ENCODE measurements at regions not wholly inside any gene's neighbourhood (a gene's known extent, or its start where the extent isn't known, plus 50 kb on each side); places are given as distances from the start of the nearest gene placed in this dataset.
"Not testable (repeated sequence)": the region's sequence is repeated elsewhere in the genome, so short reads cannot be mapped to it uniquely, and the experiment has no call there.

DNA sequence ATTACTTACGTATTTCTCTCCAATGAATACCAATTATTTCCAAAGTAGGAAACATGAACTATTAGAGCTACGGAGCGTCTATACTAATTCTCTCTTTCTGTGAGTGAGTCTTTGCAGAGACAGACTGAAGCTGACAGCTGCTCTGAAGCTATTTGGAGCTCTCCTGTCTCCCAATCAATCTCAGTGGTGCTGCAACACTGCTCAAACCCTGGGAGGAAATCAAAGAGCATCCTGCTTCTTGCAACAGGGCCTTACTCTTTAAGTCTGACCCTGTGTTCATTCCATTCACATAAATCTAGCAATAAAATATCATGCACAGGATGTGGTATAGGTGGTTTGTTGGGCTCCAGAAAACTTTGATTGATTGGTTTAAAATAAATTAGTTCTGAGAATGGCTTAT is 685.7 kb upstream of the IGFBP3 start:
- DNase-seq = no peak

DNA sequence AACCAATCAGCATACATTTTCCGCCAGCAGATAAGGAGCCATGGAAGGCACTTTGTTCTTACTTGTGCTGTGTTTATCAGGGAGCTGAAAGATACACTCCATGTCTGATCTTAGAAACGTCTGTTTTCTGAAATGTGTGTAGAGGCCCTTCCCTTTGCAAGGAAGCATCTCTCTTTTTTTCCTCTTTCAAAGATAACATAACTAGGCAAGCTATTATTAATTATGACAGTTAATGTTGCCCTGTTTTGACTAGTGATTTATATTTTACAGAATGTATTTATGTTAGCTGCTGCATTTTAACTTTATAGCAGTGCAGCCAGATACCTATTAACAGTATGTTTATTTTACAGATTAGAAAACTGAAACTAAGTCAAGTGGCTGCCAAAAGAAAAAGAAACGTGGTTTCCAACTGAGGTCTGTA is 683.2 kb upstream of the IGFBP3 start:
- no peak for DNase-seq

- no peak for DNase-seq
Observed at GRCh38 chr7:46603780-46604179, 682.7 kb upstream of the IGFBP3 start.

DNA sequence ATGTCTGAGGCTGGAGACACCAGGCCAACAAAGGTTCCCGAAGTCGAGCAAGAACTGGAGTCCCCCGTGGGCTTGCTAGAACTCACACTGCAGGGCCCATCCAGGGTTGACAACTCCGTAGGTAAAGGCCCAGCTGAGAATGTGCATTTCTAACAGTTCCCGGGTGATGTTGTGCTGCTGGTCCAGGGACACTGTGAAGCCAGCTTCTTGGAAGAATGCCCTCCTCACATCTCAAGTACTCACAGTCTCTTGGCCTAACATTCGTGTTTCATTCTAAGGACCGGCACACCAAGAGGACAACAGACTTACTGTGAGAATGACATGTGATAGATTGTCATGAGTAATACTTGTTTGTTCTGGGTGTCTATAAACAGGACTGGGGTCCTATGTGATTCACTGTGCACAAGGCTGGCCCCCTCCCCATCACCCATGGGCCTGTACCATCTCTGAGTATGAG is 682.3 kb upstream of the IGFBP3 start:
- no peak for DNase-seq

DNA sequence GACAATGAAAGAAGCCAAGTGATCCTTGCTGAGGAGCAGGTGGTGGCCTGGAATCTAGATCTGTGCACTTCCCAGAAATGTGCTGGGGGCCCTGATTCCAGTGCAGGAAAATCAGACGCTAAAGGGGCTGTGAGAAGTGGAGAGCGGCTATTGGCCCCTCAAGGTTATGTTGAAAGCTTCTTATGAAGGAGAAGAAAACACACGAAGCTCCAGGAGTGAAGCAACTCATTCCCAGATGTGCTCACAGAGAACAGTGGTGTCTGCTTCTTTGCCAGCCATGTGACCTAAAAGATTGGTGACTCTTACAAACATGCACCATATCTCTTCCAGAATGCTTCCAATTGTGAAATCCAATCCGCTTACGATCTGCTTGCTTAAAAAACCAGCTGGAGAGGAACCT is 679.3 kb upstream of the IGFBP3 start:
- DNase-seq = no peak

DNA sequence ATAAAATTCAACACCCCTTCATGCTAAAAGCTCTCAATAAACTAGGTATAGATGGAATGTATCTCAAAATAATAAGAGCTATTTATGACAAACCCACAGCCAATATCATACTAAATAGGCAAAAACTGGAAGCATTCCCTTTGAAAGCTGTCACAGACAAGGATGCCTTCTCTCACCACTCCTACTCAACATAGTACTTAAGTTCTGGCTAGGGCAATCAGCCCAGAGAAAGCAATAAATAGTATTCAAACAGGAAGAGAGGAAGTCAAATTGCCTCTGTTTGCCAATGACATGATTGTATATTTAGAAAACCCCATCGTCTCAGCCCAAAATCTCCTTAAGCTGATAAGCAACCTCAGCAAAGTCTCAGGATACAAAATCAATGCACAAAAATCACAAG is 673.8 kb upstream of the IGFBP3 start:
- DNase-seq = not testable (repeated sequence)

DNA sequence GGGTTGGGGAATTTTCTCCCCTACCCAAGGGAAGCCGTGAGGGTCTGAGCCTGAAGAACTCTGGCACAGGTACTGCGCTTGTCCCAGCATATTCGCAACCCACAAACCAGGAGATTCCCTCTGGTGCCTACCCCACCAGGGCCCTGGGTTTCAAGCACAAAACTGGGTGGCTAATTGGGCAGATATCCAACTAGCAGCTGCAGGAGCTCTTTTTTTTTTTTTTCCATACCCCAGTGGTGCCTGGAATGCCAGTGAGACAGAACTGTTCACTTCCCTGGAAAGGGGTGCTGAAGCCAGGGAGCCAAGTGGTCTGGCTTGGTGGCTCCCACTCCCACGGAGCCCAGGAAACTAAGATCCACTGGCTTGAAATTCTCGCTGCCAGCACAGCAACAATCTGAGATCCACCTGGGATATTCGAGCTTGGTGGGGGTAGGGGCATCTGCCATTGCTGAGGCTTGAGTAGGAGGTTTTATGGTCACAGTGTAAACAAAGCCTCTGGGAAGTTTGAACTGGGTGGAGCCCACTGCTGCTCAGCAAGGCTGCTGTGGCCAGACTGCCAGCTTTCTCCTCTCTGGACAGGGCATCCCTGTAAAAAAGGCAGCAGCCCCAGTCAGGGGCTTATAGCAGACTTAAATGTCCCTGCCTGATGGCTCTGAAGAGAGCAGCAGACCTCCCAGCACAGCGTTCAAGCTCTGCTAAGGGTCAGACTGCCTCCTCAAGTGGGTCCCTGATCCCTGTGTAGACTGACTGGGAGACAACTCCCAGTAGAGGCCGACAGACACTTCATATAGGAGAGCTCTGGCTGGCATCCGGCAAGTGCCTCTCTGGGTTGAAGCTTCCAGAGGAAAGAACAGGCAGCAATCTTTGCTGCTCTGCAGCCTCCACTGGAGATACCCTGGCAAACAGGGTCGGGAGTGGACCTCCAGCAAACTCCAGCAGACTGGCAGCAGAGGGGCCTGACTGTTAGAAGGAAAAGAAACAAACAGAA is 670.1 kb upstream of the IGFBP3 start:
- not testable (repeated sequence) for DNase-seq

DNA sequence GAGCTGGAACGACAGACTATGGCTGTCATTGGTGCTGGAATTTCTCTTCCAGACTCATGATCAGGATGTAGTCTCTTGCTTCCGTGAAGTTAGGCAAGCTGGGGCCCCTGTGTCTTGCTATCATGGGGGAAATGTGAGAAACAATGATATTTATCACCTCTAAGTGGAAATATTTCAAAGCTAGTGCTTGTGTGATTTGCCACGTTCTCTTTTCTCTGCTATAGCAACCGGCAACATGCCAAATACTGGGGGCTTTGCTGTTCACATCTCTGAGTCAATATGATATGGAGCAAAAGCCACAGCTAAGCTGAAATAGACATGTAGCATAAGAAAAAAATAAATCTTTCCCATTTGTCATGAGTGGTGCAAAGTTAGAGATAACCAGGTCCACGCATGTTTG is 668.2 kb upstream of the IGFBP3 start:
- DNase-seq = no peak

- no peak for DNase-seq
Observed at GRCh38 chr7:46586406-46586805, 665.3 kb upstream of the IGFBP3 start.

DNA sequence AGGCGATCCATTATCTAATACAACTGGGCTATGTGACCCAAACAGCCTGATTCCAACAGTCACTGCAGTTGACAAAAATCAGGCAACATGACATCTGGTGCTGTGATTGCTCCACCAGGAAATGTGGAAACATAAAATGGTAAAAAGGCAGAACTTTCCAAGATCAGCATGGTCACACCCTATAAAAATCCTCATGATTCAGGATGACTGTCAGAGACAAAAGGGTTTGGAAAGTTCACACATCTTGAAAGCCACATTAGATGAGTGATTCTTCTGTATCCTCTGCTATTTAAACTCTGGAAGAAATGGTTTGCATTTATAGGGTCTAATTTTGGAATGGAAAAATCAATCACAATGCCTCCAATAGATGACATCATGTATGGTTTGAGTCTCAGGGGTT is 662.6 kb upstream of the IGFBP3 start:
- no peak for DNase-seq

DNA sequence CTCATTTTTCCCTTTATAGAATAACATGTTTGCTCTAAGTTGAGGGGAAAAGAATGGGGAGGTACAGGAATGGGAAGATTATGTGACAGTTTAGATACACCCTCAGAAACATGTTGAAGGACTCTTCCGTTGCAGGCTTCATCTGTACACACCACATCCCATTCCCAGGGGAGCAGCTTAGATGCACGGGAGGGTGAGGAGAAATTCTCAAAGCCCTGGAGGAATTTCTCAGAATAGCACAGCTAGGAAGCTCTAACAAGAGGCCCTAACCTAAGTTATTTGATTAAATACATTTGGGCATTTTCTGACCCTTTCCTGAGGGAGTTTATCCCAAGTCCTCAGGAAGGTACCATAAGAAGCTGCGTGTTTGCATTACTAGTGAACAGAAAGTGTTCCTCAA is 660.2 kb upstream of the IGFBP3 start:
- DNase-seq = no peak

DNA sequence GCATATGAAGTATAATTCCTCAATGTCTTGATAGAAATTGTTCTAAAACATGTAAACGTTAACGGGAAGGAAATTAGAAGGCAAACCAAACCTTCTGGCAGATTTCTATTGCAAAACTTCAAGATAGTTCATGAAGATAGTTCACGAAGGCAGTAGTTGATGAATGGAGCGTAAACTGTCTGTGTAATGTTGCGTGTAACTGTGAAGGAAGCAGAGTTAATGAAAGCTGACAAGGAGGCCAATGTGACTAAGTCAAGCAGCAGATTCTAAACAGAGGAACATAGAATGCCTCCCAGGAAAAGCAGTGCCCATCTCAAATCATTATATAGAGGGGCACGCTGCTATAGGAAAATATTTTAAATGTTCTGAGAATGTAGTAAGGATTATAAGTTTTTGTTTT is 659.7 kb upstream of the IGFBP3 start:
- no peak for DNase-seq

DNA sequence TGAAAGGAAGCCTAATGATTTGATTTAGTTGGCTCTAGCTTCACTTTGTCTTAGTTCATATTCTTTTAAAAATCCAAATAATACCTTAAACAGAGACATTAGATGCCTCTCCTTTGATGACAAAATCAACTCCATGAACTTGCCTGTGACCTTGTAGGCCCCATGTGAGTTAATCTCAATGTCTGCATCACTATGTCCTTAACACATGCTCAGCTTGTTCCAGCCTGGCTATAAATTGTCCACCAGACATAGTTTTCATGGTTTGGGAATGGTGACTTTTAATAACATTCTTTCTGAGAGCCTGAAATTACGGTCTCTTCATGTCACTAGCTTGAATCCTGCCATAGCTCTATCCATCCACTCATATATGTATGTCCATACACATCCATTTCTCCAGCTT is 656.3 kb upstream of the IGFBP3 start:
- DNase-seq = no peak

DNA sequence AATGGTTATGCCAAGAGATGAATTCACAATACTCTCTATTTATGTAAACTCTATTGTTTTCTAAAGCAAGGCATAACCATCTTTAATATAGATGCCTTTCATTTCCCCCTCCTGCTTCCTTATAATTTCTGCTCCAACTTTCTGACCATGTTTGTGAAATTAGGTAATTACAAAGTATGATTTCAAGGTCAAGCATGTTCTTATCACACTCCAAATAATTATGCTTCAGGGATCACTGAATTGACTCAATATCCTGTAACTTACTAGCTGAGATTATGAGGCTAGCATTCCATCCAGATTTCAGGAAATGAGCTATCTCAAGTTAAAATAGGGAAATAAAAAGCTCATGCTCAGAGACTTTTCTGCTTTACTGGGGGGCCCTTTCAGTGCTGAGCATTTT is 655.9 kb upstream of the IGFBP3 start:
- DNase-seq = no peak

GRCh38 chr7:46572691-46573090 is 651.6 kb upstream of the IGFBP3 start:
- DNase-seq = no peak

GRCh38 chr7:46571996-46572395 is 650.9 kb upstream of the IGFBP3 start:
- no peak for DNase-seq

GRCh38 chr7:46569133-46569465 is 648.0 kb upstream of the IGFBP3 start:
- no peak for DNase-seq

DNA sequence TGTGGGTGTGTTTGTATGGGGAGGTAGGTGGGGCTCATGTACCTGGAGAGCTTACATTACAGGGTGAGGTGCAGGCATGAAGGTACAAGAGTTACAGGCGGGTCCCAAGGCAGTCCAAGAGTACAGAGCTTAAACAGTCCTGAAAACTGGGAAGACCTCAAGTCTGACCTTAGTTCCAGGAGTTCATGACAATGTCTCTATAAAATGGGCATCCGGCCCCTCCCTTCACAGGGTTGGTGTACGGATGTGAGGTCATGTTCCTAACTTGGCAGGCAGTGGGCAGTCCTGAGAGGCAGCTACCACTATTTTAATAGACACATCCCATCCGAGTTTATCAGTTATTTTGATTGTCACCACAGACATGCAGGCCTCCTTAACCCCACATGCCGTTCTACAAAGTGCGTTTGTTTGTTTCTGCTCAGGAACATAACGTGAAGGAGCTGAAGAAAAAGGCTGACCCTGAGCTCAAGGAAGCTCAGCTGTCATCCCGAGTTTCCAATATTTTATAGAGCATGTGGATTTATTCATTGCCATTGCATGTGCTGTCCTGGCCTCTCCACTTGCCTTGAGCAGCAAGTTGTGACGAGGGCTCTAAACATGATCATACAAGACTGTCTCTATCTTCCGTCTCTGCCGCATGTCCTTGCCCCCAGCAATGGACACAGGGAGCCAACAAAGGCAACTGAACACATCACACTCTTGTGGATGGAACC is 647.5 kb upstream of the IGFBP3 start:
- no peak for DNase-seq

- DNase-seq = no peak
Observed at GRCh38 chr7:46567858-46568257, 646.8 kb upstream of the IGFBP3 start.

- no peak for DNase-seq
Observed at GRCh38 chr7:46566097-46566774, 645.2 kb upstream of the IGFBP3 start.

DNA sequence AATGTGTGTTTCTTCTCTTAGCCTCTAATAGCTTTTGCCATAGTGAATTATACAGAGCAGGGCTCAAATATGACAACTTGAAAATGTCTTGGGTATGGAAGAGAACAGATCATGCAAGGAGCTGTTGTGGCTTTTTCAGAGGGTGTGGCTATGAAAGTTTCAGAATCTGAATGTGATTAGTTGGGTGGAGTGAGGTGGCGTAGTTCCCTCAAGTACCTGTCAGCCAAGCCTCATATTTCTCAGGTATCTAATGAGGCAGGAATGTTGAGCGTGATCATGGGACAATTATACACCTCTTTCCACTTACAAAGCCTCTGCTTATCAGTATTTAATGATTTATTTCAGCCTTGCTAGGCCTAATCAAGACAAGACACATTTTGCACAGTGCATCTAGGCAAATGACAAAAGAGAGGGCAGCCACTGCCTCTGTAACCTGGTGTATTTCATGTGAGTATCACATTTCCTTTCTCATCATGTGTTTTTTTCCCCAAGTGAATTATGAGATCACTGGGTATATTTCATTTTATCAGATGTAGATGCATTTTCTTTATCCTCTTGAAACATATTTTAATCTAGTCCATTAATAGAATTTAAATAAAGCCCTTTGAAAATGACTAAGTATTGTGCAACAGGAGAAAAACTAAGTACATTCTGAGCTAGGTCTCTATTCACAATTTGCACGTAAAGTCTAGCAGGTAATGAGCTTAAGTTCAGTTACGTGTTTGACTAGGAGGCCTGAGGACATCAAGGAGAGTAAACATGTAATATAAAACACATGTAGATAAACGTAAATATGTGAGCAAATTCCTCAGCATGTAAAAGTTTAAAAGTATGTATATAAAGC is 644.4 kb upstream of the IGFBP3 start:
- no peak for DNase-seq

DNA sequence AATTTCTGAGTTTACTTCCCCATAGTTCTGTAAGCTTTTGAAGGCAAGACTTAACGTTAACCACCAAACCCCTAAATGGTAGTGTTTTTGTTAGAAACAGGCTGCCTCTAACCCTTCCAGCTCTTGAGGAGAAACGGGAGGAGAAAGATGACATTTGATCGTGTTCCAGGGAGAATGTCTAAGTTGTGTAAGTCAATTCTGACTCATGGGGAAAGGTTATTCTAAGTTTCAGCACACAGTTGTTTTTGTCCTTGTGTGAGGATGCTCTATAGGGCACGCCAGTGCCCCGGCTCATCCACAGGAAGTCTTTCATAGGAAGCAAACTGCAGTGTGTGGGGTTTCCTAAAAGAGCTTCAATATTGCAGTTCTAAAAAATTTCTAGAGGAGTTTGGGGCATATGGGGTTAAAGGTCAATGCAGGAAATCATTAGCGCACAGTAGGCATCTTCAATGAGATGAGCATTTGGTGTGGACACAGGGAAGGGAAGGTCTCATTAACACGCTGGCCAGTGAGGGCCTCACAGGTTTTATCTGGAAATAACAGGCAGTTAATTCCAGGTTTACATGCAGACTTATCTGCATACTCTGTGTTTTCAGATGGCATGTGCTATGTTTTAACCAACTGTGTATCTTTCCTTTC is 638.2 kb upstream of the IGFBP3 start:
- DNase-seq = no peak

Data from NCI-H1417 treated with DMSO at 0.1 percent for 48 hours (cell line).